Keratinocyte (primary cell): ENCODE measurements at regions not wholly inside any gene's neighbourhood (a gene's known extent, or its start where the extent isn't known, plus 50 kb on each side); places are given as distances from the start of the nearest gene placed in this dataset.

Experiments
- DNase-seq: peaks from one replicate; pipeline ENCODE4 v3.0.0-alpha.2; 2011; ENCODE audit warnings: low read depth, missing footprints, low spot score
- FAIRE-seq: peaks from 2 replicates; lab custom pipeline; 2011; peaks lifted over from hg19 to GRCh38; lab: Jason Lieb, UNC
- H2AFZ ChIP-seq: 2 replicates; pipeline ENCODE4 v1.6.0; 2012; ENCODE audit warnings: low read length, control low read depth, inconsistent platforms; ENCODE audit not compliant: control insufficient read depth
- H3K27ac ChIP-seq: 2 replicates; pipeline ENCODE4 v1.5.1; 2011; ENCODE audit warnings: low read length; ENCODE audit not compliant: control insufficient read depth, insufficient read depth
- H3K27me3 ChIP-seq: 3 replicates; pipeline ENCODE4 v1.6.0; 2011; ENCODE audit warnings: low read length; ENCODE audit not compliant: control insufficient read depth, insufficient read depth; ENCODE audit errors: extremely low read depth
- H3K36me3 ChIP-seq, 2 experiments: 2 replicates in 1 of 2; 3 replicates in 1 of 2; pipeline ENCODE4 v1.5.1; 2011; ENCODE audit warnings: low read length in 2 of 2, mild to moderate bottlenecking in 1 of 2; ENCODE audit not compliant: control insufficient read depth in 2 of 2, insufficient read depth in 2 of 2; ENCODE audit errors: extremely low read depth in 1 of 2
- H3K4me1 ChIP-seq: 3 replicates; pipeline ENCODE4 v1.5.1; 2011; ENCODE audit warnings: low read length; ENCODE audit not compliant: control insufficient read depth, insufficient read depth; ENCODE audit errors: extremely low read depth
- H3K4me2 ChIP-seq: 3 replicates; pipeline ENCODE4 v1.6.0; 2011; ENCODE audit warnings: low read depth, low read length; ENCODE audit not compliant: control insufficient read depth, insufficient read depth; ENCODE audit errors: extremely low read depth
- H3K4me3 ChIP-seq, 3 experiments: fragments of 200-600 bp in 1 of 3; sonication (generic) in 1 of 3; 2 replicates in 2 of 3; 3 replicates in 1 of 3; pipeline ENCODE4 v1.5.1; 2011 to 2016; ENCODE audit warnings: low read length in 3 of 3, mild to moderate bottlenecking in 3 of 3, control low read depth in 2 of 3, inconsistent platforms in 1 of 3, low read depth in 1 of 3, mixed read lengths in 1 of 3, mixed run types in 1 of 3, moderate library complexity in 1 of 3; ENCODE audit not compliant: control insufficient read depth in 2 of 3, insufficient read depth in 2 of 3; ENCODE audit errors: extremely low read depth in 1 of 3
- H3K79me2 ChIP-seq: 2 replicates; pipeline ENCODE4 v1.6.0; 2012; ENCODE audit warnings: low read length; ENCODE audit not compliant: control insufficient read depth, insufficient read depth
- H3K9ac ChIP-seq: 3 replicates; pipeline ENCODE4 v1.6.0; 2011; ENCODE audit warnings: low read length; ENCODE audit not compliant: control insufficient read depth, insufficient read depth; ENCODE audit errors: extremely low read depth
- H3K9me1 ChIP-seq: 3 replicates; pipeline ENCODE4 v1.6.0; 2011; ENCODE audit warnings: low read length; ENCODE audit not compliant: control insufficient read depth, insufficient read depth; ENCODE audit errors: extremely low read depth
- H3K9me3 ChIP-seq: 2 replicates; pipeline ENCODE4 v1.5.1; 2012; ENCODE audit warnings: low read depth, low read length; ENCODE audit not compliant: control insufficient read depth
- H4K20me1 ChIP-seq: 3 replicates; pipeline ENCODE4 v1.6.0; 2011; ENCODE audit warnings: low read length; ENCODE audit not compliant: control insufficient read depth, insufficient read depth; ENCODE audit errors: extremely low read depth
- CTCF ChIP-seq, 3 experiments: IDR thresholded peaks in 1 of 3; conservative IDR thresholded peaks in 1 of 3; optimal IDR thresholded peaks in 1 of 3; 2 replicates in 2 of 3; 3 replicates in 1 of 3; pipeline versions ENCODE3 to v1.5.1; 2011; ENCODE audit warnings: low read length in 3 of 3, mild to moderate bottlenecking in 3 of 3, moderate library complexity in 2 of 3, control low read depth in 1 of 3, inconsistent platforms in 1 of 3; ENCODE audit not compliant: insufficient read depth in 2 of 3; ENCODE audit errors: extremely low read depth in 1 of 3
- EZH2 ChIP-seq: IDR thresholded peaks from one replicate; pipeline ENCODE4 v1.6.1; 2012; ENCODE audit warnings: inconsistent platforms, mild to moderate bottlenecking, low read length, moderate library complexity
- dilution Hi-C: fragments of 300-500 bp; cut with MboI; formaldehyde crosslinking; loops from one replicate; pipeline ENCODE4 v1.7.0; 2020; ENCODE audit warnings: low sequenced_read_pairs; ENCODE audit not compliant: extremely low pct_ligation_motif_present

GRCh38 chr1:217090060-217090911, 367.1 kb upstream of the ESRRG start:
- peak overlapping the region; percentile 67 for H3K4me2 ChIP-seq

GRCh38 chr1:217089361-217090014, 366.3 kb upstream of the ESRRG start:
- dilution Hi-C loops = no loop called here
- Histone ChIP-seq H3K4me3 (peak overlapping the region; percentile 9 to 62 (median 52)), H2AFZ (peak overlapping the region; percentile 52), H3K79me2 (no peaks in the 10 kb centered on the region), H3K4me1 (no peaks in the 10 kb centered on the region), H3K9me1 (no peaks in the 10 kb centered on the region), H4K20me1 (no peaks in the 10 kb centered on the region), H3K9ac (peak overlapping the region; percentile 49), H3K27me3 (peaks cover 17% of the 10 kb centered on the region), H3K36me3 (no peaks in the 10 kb centered on the region), H3K27ac (no peak overlapping the region), H3K4me2 (peak overlapping the region; percentile 67), H3K9me3 (no peaks in the 10 kb centered on the region)
- FAIRE-seq = no peak
- no peak for DNase-seq
- TF ChIP-seq CTCF (optimal IDR thresholded peaks at IDR 0.05 in 1 of 3, IDR thresholded peaks at IDR 0.05 in 1 of 3, conservative IDR thresholded peaks at IDR 0.05 in 1 of 3; ENCODE audit: extremely low read depth in 1 of 3, insufficient read depth in 2 of 3, low read length in 3 of 3) = no peak
- TF ChIP-seq EZH2 = no peak

More at GRCh38 chr1:217090060-217090911, 367.1 kb upstream of the ESRRG start:
- DNase-seq = no peak
- no peaks in the 10 kb centered on the region for H3K9me3 ChIP-seq
- H4K20me1 ChIP-seq = no peaks in the 10 kb centered on the region
- no peaks in the 10 kb centered on the region for H3K79me2 ChIP-seq
- H3K4me3 ChIP-seq = peak overlapping the region in 2 of 3 experiments; percentile 52 to 62
- FAIRE-seq = no peak
- TF ChIP-seq CTCF (optimal IDR thresholded peaks at IDR 0.05 in 1 of 3, IDR thresholded peaks at IDR 0.05 in 1 of 3, conservative IDR thresholded peaks at IDR 0.05 in 1 of 3; ENCODE audit: extremely low read depth in 1 of 3, insufficient read depth in 2 of 3, low read length in 3 of 3) = no peak
- TF ChIP-seq EZH2 = no peak
- H2AFZ ChIP-seq = no peak overlapping the region
- no peaks in the 10 kb centered on the region for H3K4me1 ChIP-seq
- dilution Hi-C loops = no loop called here
- H3K9ac ChIP-seq = no peak overlapping the region
- no peak overlapping the region for H3K27ac ChIP-seq
- H3K36me3 ChIP-seq = no peaks in the 10 kb centered on the region
- H3K9me1 ChIP-seq = no peaks in the 10 kb centered on the region
- H3K27me3 ChIP-seq = peaks cover 17% of the 10 kb centered on the region
